Keratinocyte (primary cell): ENCODE measurements at regions not wholly inside any gene's neighbourhood (a gene's known extent, or its start where the extent isn't known, plus 50 kb on each side); places are given as distances from the start of the nearest gene placed in this dataset.
"Not testable (repeated sequence)": the region's sequence is repeated elsewhere in the genome, so short reads cannot be mapped to it uniquely, and the experiment has no call there.

Source experiments
- DNase-seq: peaks from one replicate; pipeline ENCODE4 v3.0.0-alpha.2; 2011; ENCODE audit warnings: low read depth, missing footprints, low spot score
- FAIRE-seq: peaks from 2 replicates; lab custom pipeline; 2011; peaks lifted over from hg19 to GRCh38; lab: Jason Lieb, UNC
- H2AFZ ChIP-seq: 2 replicates; pipeline ENCODE4 v1.6.0; 2012; ENCODE audit warnings: low read length, control low read depth, inconsistent platforms; ENCODE audit not compliant: control insufficient read depth
- H3K27ac ChIP-seq: 2 replicates; pipeline ENCODE4 v1.5.1; 2011; ENCODE audit warnings: low read length; ENCODE audit not compliant: control insufficient read depth, insufficient read depth
- H3K27me3 ChIP-seq: 3 replicates; pipeline ENCODE4 v1.6.0; 2011; ENCODE audit warnings: low read length; ENCODE audit not compliant: control insufficient read depth, insufficient read depth; ENCODE audit errors: extremely low read depth
- H3K36me3 ChIP-seq, 2 experiments: 2 replicates in 1 of 2; 3 replicates in 1 of 2; pipeline ENCODE4 v1.5.1; 2011; ENCODE audit warnings: low read length in 2 of 2, mild to moderate bottlenecking in 1 of 2; ENCODE audit not compliant: control insufficient read depth in 2 of 2, insufficient read depth in 2 of 2; ENCODE audit errors: extremely low read depth in 1 of 2
- H3K4me1 ChIP-seq: 3 replicates; pipeline ENCODE4 v1.5.1; 2011; ENCODE audit warnings: low read length; ENCODE audit not compliant: control insufficient read depth, insufficient read depth; ENCODE audit errors: extremely low read depth
- H3K4me2 ChIP-seq: 3 replicates; pipeline ENCODE4 v1.6.0; 2011; ENCODE audit warnings: low read depth, low read length; ENCODE audit not compliant: control insufficient read depth, insufficient read depth; ENCODE audit errors: extremely low read depth
- H3K4me3 ChIP-seq, 3 experiments: fragments of 200-600 bp in 1 of 3; sonication (generic) in 1 of 3; 2 replicates in 2 of 3; 3 replicates in 1 of 3; pipeline ENCODE4 v1.5.1; 2011 to 2016; ENCODE audit warnings: low read length in 3 of 3, mild to moderate bottlenecking in 3 of 3, control low read depth in 2 of 3, inconsistent platforms in 1 of 3, low read depth in 1 of 3, mixed read lengths in 1 of 3, mixed run types in 1 of 3, moderate library complexity in 1 of 3; ENCODE audit not compliant: control insufficient read depth in 2 of 3, insufficient read depth in 2 of 3; ENCODE audit errors: extremely low read depth in 1 of 3
- H3K79me2 ChIP-seq: 2 replicates; pipeline ENCODE4 v1.6.0; 2012; ENCODE audit warnings: low read length; ENCODE audit not compliant: control insufficient read depth, insufficient read depth
- H3K9ac ChIP-seq: 3 replicates; pipeline ENCODE4 v1.6.0; 2011; ENCODE audit warnings: low read length; ENCODE audit not compliant: control insufficient read depth, insufficient read depth; ENCODE audit errors: extremely low read depth
- H3K9me1 ChIP-seq: 3 replicates; pipeline ENCODE4 v1.6.0; 2011; ENCODE audit warnings: low read length; ENCODE audit not compliant: control insufficient read depth, insufficient read depth; ENCODE audit errors: extremely low read depth
- H3K9me3 ChIP-seq: 2 replicates; pipeline ENCODE4 v1.5.1; 2012; ENCODE audit warnings: low read depth, low read length; ENCODE audit not compliant: control insufficient read depth
- H4K20me1 ChIP-seq: 3 replicates; pipeline ENCODE4 v1.6.0; 2011; ENCODE audit warnings: low read length; ENCODE audit not compliant: control insufficient read depth, insufficient read depth; ENCODE audit errors: extremely low read depth
- CTCF ChIP-seq, 3 experiments: IDR thresholded peaks in 1 of 3; conservative IDR thresholded peaks in 1 of 3; optimal IDR thresholded peaks in 1 of 3; 2 replicates in 2 of 3; 3 replicates in 1 of 3; pipeline versions ENCODE3 to v1.5.1; 2011; ENCODE audit warnings: low read length in 3 of 3, mild to moderate bottlenecking in 3 of 3, moderate library complexity in 2 of 3, control low read depth in 1 of 3, inconsistent platforms in 1 of 3; ENCODE audit not compliant: insufficient read depth in 2 of 3; ENCODE audit errors: extremely low read depth in 1 of 3
- EZH2 ChIP-seq: IDR thresholded peaks from one replicate; pipeline ENCODE4 v1.6.1; 2012; ENCODE audit warnings: inconsistent platforms, mild to moderate bottlenecking, low read length, moderate library complexity
- dilution Hi-C: fragments of 300-500 bp; cut with MboI; formaldehyde crosslinking; loops from one replicate; pipeline ENCODE4 v1.7.0; 2020; ENCODE audit warnings: low sequenced_read_pairs; ENCODE audit not compliant: extremely low pct_ligation_motif_present

- no peak for FAIRE-seq
- H2AFZ ChIP-seq = no peak overlapping the region
- TF ChIP-seq EZH2 (no peak), CTCF (optimal IDR thresholded peaks at IDR 0.05 in 1 of 3, IDR thresholded peaks at IDR 0.05 in 1 of 3, conservative IDR thresholded peaks at IDR 0.05 in 1 of 3; ENCODE audit: extremely low read depth in 1 of 3, insufficient read depth in 2 of 3, low read length in 3 of 3) (no peak)
- dilution Hi-C loops = no loop called here
- no peaks in the 10 kb centered on the region for H3K36me3 ChIP-seq
- H3K4me2 ChIP-seq = no peak overlapping the region
- H4K20me1 ChIP-seq = no peaks in the 10 kb centered on the region
- no peak overlapping the region for H3K9ac ChIP-seq
- no peaks in the 10 kb centered on the region for H3K9me1 ChIP-seq
- no peak for DNase-seq
- H3K9me3 ChIP-seq = no peaks in the 10 kb centered on the region
- H3K79me2 ChIP-seq = no peaks in the 10 kb centered on the region
- H3K4me1 ChIP-seq = no peaks in the 10 kb centered on the region
- H3K27ac ChIP-seq = no peak overlapping the region
- no peak overlapping the region for H3K4me3 ChIP-seq
- H3K27me3 ChIP-seq = no peaks in the 10 kb centered on the region
These were observed 585.6 kb downstream of the TSN start for GRCh38 chr2:122341007-122341406.

GRCh38 chr2:122352151-122352550, 596.7 kb downstream of the TSN start:
- H2AFZ ChIP-seq, H3K36me3 ChIP-seq, DNase-seq, H3K9me1 ChIP-seq, FAIRE-seq, H3K4me2 ChIP-seq, H3K4me1 ChIP-seq, H4K20me1 ChIP-seq, H3K4me3 ChIP-seq, dilution Hi-C loops, H3K27ac ChIP-seq, H3K27me3 ChIP-seq, H3K79me2 ChIP-seq, H3K9ac ChIP-seq, H3K9me3 ChIP-seq: not testable (repeated sequence)

GRCh38 chr2:122357998-122358397, 602.5 kb downstream of the TSN start:
- no peak for DNase-seq
- no peak for FAIRE-seq
- H3K79me2 ChIP-seq = no peaks in the 10 kb centered on the region
- dilution Hi-C loops = no loop called here
- H3K27ac ChIP-seq = no peak overlapping the region
- no peaks in the 10 kb centered on the region for H3K9me1 ChIP-seq
- H2AFZ ChIP-seq = no peak overlapping the region
- H3K27me3 ChIP-seq = no peaks in the 10 kb centered on the region
- H3K9me3 ChIP-seq = no peaks in the 10 kb centered on the region
- H3K36me3 ChIP-seq = no peaks in the 10 kb centered on the region
- TF ChIP-seq CTCF (optimal IDR thresholded peaks at IDR 0.05 in 1 of 3, IDR thresholded peaks at IDR 0.05 in 1 of 3, conservative IDR thresholded peaks at IDR 0.05 in 1 of 3; ENCODE audit: extremely low read depth in 1 of 3, insufficient read depth in 2 of 3, low read length in 3 of 3) = no peak
- no peak for TF ChIP-seq EZH2
- no peak overlapping the region for H3K4me2 ChIP-seq
- no peak overlapping the region for H3K4me3 ChIP-seq
- H3K4me1 ChIP-seq = no peaks in the 10 kb centered on the region
- H3K9ac ChIP-seq = no peak overlapping the region
- no peaks in the 10 kb centered on the region for H4K20me1 ChIP-seq
